ENCODE measurements at regions not wholly inside any gene's neighbourhood (a gene's known extent, or its start where the extent isn't known, plus 50 kb on each side); places are given as distances from the start of the nearest gene placed in this dataset.

DNA sequence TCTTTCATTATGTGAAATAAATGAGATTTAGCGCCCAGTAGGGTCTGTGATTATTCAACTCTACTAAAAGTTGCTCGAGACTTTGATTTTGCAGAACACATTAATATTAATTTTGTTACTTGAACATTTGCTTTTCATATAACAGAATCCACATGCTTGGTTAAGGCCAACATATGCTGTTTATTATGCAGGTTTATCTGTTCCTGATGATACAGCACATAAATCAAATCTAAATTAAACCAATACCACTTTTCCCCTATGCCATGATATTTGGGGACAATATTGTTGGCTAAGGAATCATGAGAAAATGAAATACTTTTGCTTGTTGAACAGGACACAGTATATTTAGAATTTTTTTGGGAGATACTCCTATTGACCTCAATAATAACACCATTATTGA lies 291.1 kb downstream of the USP25 start:
- no peak for DNase-seq

DNA sequence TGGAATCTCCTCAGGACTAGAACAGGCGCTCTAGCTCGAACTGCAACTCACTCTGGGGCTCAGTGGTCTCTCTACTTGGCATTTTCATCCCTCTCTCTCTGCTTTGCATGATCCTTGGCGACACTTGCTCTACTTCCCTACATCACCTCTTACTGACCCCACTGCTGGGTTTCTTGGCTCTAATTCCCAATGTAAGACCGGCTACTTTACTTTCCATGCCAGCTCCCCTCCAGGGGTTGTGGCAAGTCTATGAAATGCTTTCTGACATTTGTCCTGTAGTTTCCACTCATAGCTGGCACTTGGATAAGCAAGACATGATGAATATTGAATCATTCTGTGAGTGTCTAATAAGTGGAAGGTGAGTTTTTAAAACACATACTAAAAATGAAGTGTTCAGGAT lies 292.3 kb downstream of the USP25 start:
- no peak for DNase-seq

DNA sequence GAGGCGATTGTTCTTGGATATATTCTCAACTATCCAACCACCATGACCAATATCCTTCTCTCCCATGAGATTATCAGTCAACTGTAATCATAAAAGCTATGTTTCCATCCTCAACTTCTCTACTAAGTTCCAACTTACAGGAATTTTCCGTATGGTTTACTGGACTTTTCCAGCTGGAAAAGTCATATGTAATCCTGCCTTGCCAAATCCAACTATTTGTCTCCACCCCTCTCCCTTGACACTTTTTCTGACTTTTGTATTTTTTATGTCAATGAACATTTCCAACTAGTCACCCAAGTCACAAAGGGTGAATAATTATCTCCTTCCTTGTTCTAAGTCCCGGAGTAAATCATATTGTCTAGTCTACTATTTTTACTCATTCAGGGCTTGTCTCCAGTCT lies 293.1 kb downstream of the USP25 start:
- DNase-seq = no peak

DNA sequence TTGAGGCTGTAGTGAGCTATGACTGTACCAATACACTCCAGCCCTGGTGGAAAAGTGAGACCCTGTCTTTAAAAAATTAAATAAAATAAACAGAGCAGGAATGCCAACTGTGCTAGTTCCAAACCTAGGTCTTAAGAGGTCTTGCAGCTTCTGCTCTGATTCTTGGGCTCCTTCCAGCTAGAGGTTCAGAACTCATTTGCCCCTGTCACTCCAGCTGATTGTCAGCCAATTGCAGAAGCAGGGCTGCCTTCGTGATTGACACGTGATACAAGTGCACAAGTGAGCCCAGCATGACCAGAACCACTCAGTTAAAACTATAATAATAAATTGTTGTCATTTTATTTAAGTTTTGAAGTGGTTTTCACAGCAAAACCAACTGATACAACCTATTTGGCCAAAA lies 298.4 kb downstream of the USP25 start:
- no peak for DNase-seq

DNA sequence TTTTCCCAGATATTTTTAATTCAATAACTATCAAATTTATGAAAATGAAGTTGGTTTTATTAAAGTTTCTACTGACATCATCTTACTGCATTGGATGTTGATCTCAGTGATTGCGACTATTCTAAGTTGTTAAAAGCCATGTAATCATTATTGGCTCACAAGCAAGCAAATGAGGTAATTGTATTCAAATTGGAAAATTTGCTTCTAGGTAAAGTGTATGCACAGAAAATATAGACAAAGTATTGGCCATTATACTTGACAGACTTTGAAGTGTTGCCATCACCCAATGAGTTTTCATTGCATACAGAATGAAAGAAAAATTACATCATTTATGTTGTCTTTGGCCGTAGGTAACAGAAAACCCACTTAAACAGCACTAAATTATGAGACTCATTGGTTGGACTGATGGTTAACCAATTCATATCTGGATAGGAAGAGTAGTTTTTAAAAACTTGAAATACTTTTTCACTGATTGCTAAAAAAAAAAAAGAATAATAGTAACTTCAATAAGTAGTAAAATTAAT lies 299.2 kb downstream of the USP25 start:
- DNase-seq = no peak

DNA sequence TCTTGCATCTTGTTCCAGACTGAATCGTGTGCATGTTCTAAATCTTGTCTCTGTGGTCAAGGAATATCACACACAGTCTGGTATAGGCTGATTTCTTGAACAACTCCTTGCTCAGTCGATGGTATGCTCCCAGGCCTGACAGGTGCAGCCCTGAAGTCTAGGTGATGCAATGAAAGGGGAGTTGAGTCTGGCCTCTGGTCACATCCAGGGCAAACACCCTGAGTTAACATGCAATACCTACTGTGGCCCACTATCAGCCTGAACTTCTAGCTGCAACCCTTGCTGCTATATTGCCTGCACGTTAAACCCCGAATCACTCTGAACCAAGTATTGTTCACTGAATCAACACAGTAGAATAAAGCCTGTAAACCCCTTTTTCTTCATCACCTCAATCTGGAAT lies 303.4 kb downstream of the USP25 start:
- DNase-seq = no peak

DNA sequence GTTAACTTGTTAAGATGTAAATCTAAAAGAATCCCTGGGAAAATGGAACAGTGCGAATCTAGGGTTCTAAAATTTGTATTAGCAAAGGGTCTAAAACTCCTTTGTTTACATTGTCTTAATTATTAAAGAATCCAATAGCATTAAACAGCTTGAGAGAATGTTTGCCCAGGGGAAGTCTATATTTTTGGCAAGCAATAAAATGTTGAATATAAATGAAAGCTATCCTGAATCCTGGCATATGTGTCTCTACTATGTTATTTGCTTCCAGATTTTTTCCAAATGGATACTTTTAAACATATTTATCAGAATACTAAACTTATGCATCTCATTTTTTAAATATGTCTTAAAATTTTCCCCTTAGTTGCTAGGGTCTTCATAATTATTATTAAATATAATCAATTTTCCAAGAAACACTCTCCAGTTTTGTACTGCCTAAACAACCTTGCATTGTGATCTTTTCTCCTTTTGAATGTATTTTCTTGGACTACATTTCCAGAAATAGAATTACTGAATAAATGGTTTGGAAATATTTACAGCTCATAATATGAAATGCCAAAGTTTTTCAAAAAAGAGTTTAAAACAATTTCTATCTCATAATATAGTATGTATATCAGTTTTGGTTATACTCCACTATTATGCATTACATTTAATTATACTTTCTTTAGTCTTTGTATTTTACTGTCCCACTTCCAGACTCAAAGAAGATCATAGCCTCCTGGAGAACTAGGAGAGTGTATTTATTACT lies 304.8 kb downstream of the USP25 start:
- no peak for DNase-seq

DNA sequence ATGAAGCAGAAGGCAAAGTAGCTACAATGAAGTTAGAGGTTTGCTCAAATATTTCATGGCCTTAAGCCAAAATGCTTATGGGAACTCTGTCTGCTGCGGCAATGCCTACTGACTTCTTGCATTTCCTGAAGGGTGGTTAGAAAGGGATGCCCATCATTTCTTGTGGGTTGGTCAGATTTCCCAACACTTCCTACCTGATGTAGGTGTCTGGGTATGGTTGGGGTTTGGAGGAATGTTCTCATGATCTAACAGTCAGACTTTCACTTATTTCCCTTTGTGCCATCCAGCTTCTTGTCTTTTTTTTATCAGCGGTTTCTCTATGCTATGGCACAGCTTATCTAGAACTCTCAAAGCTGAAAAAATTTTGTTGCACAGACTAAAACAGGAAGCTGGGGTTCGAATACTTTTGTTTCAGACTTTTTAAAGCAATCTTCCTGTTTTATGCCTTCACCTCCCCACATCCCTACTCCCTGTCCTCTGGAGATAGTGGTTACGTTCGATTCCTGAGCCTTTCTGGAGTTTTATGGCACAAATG lies 307.7 kb downstream of the USP25 start:
- DNase-seq = no peak

DNA sequence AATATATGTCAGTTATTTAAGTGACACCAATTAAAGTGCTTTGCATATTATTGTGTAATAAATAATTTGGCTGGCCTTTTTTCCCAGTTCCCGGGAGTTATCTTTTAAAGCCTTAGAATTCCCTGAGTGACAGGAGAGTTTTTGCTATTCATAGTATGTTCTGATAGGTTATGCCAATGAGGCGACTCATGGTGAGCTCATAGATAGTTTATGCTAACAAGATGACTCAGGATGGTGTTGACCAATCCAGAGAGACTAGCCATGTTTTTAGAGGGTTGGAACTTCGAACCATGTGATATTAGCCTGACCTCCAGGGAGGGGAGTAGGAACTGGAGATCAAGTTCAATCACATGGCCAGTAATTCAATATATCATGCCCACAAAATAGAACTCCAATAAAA lies 310.8 kb downstream of the USP25 start:
- DNase-seq = no peak

DNA sequence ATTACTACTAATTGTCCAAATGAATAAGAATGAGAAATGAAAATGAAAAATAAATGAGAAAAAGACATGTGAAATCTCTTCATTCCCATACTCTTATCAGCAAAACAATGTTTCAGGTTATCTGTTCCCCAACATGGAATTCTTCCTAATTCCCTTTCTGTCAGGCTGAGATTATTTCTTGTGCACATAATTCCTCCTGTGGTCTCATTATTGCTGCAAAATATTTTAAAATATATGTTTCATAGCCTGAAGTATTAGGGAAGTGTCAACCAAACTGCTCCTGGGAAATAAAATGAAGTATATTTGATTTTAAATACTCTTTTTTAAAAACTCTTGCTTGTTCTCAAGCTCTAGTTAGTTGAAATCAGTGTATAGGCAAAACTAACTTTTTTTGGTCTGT lies 314.9 kb downstream of the USP25 start:
- DNase-seq = no peak

DNA sequence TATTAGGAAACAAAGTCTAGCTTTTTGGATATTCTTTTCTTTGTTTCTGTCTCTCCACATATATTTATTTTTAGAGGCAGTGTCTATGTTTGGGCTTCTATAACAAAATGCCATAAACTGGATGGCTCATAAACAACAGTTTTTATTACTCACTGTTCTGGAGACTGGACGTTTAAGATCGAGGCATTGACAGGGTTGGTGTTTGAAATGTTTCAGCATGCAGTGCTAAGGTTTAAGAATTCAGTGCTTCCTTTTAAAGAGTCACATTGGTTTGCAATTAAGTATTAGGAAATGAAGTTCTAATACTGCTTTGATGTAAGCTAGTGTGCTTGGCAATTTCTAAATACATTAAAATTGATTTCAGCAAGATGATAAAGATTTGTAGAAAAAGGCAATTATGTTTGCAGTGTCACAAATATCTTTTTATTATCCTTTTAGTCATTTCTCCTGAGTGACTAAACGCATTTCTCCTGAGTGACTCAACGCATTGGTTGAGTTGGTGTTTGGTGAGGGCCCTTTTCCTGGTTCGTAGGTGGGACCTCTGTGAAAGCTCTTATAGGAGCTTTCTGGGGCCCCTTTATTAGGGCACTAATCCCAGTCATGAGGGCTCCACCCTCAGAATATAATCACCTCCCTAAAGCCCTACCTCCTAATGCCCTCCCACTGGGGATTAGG lies 317.0 kb downstream of the USP25 start:
- DNase-seq = no peak

DNA sequence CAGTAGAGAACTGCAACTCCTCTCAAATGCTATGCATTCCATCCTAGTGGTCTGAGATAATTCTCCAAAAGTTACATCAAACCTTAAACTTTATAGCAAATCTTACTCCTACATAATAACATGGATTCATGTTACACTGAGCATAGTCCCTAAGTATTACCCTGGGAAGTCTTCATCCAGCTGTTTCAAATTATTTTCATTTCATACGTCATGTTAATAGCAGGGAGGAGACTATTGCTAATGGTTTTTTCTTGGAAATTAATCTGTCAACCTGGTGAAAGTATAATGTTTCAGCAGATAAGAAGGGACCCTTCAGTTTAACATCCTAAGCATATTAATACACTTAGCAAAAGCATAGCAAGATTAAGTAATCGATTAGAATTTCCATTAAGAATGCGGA lies 318.1 kb downstream of the USP25 start:
- DNase-seq = no peak

DNA sequence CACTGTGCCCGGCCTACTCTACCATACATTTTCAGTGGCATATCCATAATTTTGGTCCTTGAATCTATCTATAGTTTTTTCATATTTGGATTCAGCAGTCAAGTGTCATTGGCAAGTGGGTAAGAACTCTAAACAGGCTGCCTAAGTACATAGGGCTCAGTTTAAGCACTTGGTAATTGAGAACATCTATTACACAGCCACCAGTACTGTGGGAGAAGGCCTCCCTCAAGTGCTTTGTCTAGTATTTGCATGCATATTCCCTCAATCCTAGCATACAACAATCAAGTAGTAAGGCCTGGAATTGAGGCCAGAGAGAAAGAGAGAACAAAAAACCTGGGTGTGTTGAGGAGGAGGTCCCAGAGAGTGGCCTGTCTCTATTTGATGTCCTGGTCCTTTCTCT lies 325.2 kb downstream of the USP25 start:
- DNase-seq = no peak

DNA sequence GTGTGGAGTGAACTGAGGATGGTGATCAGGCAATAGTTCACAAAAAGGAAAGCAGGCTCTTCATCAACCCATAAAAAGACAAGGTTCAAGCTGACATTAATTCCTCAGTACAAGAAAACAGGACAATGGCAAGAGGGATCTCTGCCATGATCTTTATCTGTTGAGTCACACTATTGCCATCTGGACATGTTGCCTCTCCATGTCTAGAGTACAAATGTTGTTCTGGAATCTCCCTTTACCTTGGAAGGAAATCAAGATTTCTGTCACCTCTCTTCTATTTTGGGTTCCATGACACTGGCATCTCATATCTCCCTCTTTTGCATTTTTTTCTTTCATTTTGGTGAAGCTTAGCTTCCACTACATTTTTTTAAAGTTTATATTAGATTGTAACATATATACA lies 329.1 kb downstream of the USP25 start:
- no peak for DNase-seq

DNA sequence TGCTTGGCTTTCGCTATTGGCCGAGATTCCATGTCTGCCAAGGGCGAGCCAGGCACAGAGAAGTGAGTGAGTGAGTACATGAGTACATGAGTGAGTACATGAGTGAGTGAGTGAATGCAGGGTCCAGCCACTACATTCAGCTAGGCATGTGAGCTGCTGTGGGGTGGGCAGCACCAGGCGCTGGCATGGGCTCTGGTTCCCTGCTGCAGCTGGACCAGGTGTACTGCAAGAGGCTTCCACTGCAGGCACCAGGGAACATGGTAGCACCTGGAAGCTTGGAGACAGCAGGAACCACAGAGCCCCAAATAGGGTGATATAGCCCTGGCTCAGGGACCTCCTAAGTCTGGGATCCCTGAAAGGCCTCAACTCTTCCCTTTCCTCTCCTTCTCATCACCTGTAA lies 330.2 kb downstream of the USP25 start:
- no peak for DNase-seq

DNA sequence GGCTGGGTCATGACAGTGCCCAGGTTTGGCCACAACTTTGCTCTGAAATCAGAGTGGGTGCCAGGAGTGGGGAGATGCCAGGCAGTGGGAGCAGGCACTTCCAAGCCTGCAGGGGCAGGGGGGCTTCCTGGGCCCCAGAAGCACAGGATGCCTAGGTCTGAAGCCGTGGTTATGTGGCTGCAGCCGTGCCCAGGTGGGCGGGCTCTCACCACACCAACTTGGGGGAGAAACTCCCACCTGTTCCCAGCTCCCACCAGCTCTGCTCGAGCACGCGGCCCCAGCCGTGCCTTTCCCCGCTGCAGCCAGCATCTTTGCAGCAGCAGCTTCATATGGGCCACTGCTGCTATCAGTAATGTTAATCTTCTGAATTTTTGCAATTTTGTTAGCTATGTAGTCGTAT lies 331.4 kb downstream of the USP25 start:
- DNase-seq = no peak

DNA sequence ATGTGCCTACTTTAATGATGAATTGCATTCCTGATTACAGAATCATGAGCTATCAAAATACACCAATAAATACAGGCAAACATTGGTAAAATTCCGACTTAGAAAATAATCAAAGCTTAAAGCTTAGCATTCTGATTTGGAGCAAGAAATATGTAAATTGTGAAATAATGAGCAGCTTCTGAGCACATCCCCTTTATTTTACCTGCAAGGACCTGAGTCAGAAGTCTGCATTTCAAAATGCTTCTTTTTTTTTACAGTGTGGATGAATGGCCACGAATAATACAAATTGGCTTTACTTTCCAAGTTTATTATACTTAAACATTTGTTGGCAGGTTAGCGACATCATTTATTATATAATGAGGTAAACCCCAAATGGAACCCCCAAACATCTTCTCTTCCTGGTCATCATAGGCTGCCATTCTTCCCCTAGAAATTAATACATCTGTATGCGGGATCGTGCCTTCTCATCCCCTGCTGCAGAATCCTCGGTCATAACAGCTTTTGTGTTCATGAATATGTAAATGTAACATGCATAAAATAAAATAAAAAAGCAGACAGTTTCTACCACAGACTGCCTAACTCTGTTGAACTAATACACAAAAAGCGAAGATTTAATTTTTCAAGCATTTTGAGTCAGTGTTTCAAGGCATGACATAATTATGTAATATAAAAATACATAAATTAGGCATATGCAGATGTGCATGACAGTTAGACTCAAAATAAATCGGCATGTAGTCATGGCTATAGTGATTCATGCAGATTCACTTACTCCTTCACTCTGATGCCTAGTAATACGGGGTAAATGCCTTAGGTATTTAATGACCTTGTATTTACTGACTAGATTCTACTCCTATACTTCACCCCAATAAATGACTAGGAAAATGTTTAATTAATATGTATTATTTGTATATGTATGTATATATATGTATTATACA lies 339.7 kb downstream of the USP25 start:
- DNase-seq = no peak

DNA sequence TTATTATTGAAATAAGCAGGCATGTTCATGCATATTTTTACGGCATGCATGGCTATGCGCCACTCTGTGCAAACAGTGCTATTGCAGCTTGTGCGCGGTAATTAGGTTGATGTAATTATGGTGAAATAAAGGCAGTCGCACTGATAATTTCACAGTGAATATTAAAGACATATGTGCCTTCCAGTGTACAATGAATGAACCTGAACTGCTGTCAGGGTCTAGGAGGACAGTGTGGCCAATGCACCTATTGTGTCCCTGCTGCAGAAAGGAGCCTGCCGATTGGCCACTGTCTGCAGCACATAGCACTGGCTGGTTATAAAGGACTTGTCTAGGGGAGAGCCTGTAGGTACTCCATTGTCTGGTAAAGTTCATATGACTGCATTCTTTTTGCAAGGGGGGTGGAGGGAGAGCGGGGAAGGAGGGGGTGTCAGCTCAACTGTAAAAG lies 340.4 kb downstream of the USP25 start:
- DNase-seq = no peak

DNA sequence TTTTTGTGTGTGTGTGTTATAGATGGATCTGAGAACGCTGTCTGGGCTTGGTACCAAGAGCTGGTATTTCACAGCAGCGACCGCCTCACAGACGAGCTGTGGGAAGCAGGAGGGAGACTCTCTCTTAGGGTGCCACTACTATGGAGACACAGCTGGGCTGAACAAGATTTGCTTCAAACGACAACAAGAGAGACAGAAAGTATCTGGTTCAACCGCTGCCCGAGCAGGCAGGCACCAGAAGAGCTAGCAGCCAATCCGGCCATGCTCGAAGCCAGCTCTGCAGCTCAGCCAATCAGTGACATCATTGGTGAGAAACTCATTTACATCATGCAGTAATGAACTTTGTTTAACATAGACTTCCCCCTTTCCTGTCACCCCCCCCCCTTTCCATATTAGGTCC lies 341.3 kb downstream of the USP25 start:
- no peak for DNase-seq

DNA sequence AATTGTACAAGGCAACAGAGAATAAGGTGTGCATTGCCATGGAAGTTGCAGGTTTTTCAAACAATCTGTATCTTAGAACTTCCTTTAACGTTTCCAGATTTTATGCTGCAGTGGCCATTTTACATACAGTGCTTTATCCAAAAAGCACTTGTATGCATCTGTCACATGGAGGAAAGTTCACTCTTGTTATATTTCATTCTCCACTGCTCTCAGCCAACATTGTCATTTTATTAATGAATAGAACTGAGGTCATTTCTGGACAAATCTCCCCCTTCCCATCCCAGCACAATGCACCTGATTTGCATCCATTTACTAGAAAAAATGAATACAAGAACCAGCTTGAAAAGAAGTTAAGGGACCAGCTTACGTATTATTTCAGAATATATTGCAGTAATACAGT lies 342.0 kb downstream of the USP25 start:
- DNase-seq = no peak

DNA sequence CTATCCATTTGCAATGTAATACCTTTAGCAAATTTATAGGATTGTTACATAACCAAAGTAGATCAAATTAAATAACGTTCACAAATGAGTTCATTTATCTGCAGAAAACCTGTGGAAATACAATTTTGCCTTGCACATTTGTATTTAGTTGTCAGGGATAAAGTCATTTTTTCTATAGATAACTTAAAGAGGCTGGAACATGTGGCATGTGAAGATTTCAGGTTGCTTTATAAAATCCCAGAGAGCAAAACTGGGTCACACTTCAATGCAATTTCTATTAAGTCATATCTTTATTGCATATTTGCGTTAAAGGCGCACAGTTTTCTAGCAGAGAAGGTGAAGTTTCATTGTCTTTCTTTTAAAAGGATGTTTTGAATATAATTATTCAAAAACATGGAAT lies 342.4 kb downstream of the USP25 start:
- no peak for DNase-seq

DNA sequence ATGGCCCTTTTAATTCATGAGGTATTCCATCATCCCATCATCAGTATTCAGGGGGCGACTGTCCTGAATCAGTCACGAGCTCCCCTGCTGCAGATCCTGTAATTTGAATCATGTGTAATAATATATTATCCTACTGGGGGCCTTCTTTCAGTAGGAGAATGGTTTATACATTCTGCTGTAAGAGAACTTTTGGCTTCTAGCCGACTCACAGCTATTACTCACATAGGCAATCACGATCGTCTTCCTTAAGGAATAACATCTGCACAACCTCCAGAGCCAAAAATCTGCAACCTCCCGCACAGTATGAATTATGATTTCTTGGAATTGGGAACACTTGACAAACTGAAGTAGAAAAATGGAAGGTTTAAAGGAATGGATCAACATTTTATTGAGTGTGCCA lies 343.0 kb downstream of the USP25 start:
- DNase-seq = no peak

DNA sequence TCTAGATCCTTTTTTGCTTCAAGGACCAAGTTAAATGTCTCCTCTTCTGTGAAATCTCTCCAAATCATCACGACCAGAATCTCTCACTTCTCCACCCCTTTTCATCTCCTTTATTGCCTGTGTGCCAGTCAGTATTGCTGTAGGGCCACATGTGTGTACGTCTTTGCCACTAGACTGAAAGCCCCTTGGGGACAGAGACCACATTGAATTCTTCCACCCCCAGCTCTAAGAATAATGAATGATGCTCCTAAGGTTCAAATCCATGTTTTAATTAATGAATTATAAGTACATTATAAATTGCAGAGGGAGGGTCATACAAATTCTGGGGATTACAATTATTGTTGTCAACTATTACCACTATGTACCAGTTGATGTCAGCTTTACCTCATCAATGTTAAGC lies 343.8 kb downstream of the USP25 start:
- DNase-seq = no peak
